Skeletal muscle satellite cell (primary cell): ENCODE measurements at regions not wholly inside any gene's neighbourhood (a gene's known extent, or its start where the extent isn't known, plus 50 kb on each side); places are given as distances from the start of the nearest gene placed in this dataset.

ENCODE experiments used
- H3K27me3 ChIP-seq: 2 replicates; pipeline ENCODE4 v1.7.0; 2013; ENCODE audit warnings: low read length; ENCODE audit not compliant: control insufficient read depth, insufficient read depth
- H3K36me3 ChIP-seq: 2 replicates; pipeline ENCODE4 v1.7.0; 2013; ENCODE audit warnings: mild to moderate bottlenecking, control low read depth, low read length; ENCODE audit not compliant: insufficient read depth
- H3K4me1 ChIP-seq: 2 replicates; pipeline ENCODE4 v1.7.0; 2013; ENCODE audit warnings: low read length; ENCODE audit not compliant: control insufficient read depth, insufficient read depth
- H3K4me2 ChIP-seq: 2 replicates; pipeline ENCODE4 v1.7.0; 2013; ENCODE audit warnings: mild to moderate bottlenecking, low read length
- H3K4me3 ChIP-seq: 2 replicates; pipeline ENCODE4 v1.7.0; 2013; ENCODE audit warnings: low read length
- H3K9ac ChIP-seq: 2 replicates; pipeline ENCODE4 v1.7.0; 2013; ENCODE audit warnings: mild to moderate bottlenecking, low read depth, low read length, moderate library complexity
- H3K9me3 ChIP-seq: replicated peaks from 2 replicates; pipeline ENCODE4 v1.7.0; 2013; ENCODE audit warnings: mild to moderate bottlenecking, control low read depth, low read length

- Histone ChIP-seq H3K4me2 (no peak overlapping the region), H3K4me1 (no peaks in the 10 kb centered on the region), H3K4me3 (no peak overlapping the region), H3K27me3 (no peaks in the 10 kb centered on the region), H3K9me3 (no peaks in the 10 kb centered on the region), H3K36me3 (no peaks in the 10 kb centered on the region), H3K9ac (no peak overlapping the region)
Observed at GRCh38 chr14:80146941-80147340, 64.4 kb downstream of the DIO2 start.

DNA sequence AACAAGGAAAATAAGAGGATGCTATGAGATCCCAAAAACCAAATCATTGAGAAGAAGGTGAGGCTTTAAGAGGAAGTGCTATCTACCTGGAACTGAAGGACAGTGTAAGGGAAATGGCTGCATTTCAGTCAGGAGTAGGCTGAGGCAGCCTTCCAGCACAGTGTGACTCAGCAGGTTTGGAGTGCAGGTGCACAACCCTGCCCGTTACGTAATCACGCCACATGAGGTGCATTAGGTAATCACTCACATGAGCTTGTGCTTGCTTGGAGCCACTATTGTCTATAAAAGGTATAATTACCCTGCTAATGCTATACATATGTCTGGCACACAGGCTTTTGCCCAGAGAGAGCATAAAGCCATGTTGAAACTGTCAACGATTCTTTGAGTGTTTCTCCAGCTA lies 74.9 kb downstream of the DIO2 start:
- no peak overlapping the region for H3K9ac ChIP-seq
- no peaks in the 10 kb centered on the region for H3K4me1 ChIP-seq
- H3K27me3 ChIP-seq: no peaks in the 10 kb centered on the region
- H3K36me3 ChIP-seq: no peaks in the 10 kb centered on the region
- H3K4me2 ChIP-seq: no peak overlapping the region
- no peaks in the 10 kb centered on the region for H3K9me3 ChIP-seq
- H3K4me3 ChIP-seq: no peak overlapping the region

DNA sequence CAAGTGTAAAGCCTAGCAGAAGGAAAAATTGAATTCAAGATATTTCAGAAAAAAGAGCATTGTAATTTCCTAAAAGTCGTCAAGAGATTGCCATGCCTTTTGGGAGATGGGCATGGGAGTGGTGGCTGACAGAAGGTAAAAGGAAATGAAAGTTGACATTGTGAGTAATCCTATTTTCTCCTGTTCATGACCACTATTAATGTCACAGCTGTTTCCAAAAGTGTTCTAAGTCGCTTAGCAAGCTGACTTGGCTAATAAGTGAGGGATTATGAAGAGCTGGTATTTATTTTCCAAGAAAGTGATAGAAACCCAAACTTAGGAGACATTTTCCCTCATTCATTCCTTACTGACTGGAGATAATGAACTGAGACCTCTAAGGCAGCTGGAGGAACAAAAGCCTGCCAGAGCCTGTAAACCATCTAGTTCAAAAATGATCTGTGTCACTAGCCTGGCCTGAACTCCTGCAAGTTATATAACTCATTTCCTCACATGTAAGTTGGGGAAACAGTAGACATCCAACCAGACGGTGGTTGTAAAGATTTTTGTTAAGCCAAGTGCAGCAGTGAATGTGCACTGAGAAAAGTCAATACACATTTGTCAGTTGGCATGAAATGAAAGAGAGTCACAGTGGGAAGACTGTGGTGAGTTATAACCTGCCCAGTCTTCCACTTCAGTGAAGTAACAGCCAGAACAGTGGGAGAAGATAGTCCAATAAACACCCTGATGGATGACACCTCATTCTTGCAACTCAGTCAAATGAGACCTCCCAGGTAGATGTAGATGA lies 75.8 kb downstream of the DIO2 start:
- H3K9ac ChIP-seq: no peak overlapping the region
- H3K27me3 ChIP-seq: no peaks in the 10 kb centered on the region
- H3K4me2 ChIP-seq: no peak overlapping the region
- H3K4me1 ChIP-seq: no peaks in the 10 kb centered on the region
- H3K4me3 ChIP-seq: no peak overlapping the region
- H3K36me3 ChIP-seq: no peaks in the 10 kb centered on the region
- H3K9me3 ChIP-seq: no peaks in the 10 kb centered on the region

GRCh38 chr14:80134321-80134720 lies 77.0 kb downstream of the DIO2 start:
- no peaks in the 10 kb centered on the region for H3K36me3 ChIP-seq
- no peaks in the 10 kb centered on the region for H3K4me1 ChIP-seq
- H3K4me2 ChIP-seq: no peak overlapping the region
- H3K4me3 ChIP-seq: no peak overlapping the region
- H3K9me3 ChIP-seq: no peaks in the 10 kb centered on the region
- no peak overlapping the region for H3K9ac ChIP-seq
- no peaks in the 10 kb centered on the region for H3K27me3 ChIP-seq

DNA sequence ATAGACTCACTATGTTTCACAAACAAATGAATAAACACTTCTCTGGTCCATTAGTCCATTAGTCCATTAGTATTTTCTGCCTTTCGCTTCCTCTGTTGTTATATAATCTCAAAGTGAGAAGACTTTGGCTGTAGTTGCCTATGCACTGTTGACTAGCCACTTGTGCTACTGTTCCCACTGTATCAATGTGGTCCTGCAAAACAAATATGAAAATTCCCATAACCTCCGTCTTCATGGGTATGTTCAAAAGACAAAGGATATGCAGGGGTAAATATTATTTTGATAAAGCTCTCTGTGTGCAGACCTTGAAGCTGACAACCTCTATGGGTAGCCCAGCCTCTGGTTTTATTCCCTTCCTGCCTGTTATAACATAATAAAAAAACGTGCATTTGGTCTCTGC lies 77.8 kb downstream of the DIO2 start:
- no peak overlapping the region for H3K9ac ChIP-seq
- no peaks in the 10 kb centered on the region for H3K4me1 ChIP-seq
- no peak overlapping the region for H3K4me2 ChIP-seq
- H3K36me3 ChIP-seq: no peaks in the 10 kb centered on the region
- H3K9me3 ChIP-seq: no peaks in the 10 kb centered on the region
- no peak overlapping the region for H3K4me3 ChIP-seq
- H3K27me3 ChIP-seq: no peaks in the 10 kb centered on the region

DNA sequence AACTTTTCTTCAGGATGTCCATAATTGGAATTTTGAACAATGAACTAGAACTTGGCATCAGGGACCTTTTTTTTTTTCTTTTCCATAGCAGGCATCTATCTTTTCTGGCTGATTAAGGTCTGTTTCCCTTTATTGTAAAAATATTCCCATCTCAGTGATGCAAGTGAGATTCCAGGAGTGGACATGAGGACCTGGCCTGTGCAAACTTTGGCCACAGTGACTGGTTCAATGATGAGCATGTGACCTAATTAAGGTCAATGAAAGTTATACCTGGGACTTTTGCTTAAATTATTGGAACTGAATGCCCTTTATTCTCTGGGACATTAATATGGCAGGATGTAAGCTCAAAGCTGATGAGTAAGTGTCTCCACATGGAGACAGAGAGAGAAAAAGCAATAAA lies 83.8 kb downstream of the DIO2 start:
- Histone ChIP-seq H3K4me2 (no peak overlapping the region), H3K4me1 (no peaks in the 10 kb centered on the region), H3K36me3 (no peaks in the 10 kb centered on the region), H3K9me3 (no peaks in the 10 kb centered on the region), H3K4me3 (no peak overlapping the region), H3K9ac (no peak overlapping the region), H3K27me3 (no peaks in the 10 kb centered on the region)

DNA sequence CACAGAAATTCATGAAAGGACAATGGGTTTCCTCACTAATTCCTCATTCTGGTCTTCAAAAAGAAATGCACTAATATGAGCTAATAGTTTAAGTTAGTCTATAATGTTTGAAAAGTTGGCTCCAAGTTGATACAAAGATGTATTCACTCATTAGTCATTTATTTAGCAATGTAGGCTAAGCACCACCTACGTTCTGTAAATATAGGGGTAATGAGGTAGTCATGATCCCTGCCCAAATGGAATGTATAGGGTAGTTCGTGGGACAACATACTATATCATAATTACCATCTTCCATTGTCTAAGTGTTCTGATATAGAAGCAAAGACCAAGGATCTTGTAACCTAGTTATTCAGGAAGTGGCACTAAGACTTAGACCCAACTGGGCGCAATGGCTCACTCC lies 86.5 kb downstream of the DIO2 start:
- no peak overlapping the region for H3K9ac ChIP-seq
- H3K4me3 ChIP-seq: no peak overlapping the region
- H3K36me3 ChIP-seq: no peaks in the 10 kb centered on the region
- no peaks in the 10 kb centered on the region for H3K27me3 ChIP-seq
- no peaks in the 10 kb centered on the region for H3K9me3 ChIP-seq
- no peaks in the 10 kb centered on the region for H3K4me1 ChIP-seq
- H3K4me2 ChIP-seq: no peak overlapping the region

DNA sequence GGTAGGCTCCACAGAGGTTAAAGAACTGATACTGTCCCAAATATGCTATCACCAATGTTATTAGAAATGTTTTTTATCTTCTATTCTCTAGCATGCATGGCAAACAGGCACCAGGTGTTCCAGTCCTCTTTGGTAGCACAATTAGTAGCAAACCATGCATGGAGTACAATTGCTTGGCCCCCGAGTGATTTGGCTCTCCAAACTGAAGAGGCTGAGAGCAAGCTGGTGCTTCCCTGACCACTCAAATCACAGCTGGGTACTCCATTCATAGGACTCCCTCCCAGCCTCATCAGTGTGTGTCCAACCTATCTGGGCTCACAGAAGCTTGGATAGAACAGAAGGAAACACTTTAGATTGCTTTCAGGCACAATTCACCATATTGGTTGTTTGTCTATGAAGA lies 93.4 kb downstream of the DIO2 start:
- Histone ChIP-seq H3K4me3 (no peak overlapping the region), H3K4me1 (no peaks in the 10 kb centered on the region), H3K4me2 (no peak overlapping the region), H3K9ac (no peak overlapping the region), H3K9me3 (no peaks in the 10 kb centered on the region), H3K27me3 (no peaks in the 10 kb centered on the region), H3K36me3 (no peaks in the 10 kb centered on the region)

DNA sequence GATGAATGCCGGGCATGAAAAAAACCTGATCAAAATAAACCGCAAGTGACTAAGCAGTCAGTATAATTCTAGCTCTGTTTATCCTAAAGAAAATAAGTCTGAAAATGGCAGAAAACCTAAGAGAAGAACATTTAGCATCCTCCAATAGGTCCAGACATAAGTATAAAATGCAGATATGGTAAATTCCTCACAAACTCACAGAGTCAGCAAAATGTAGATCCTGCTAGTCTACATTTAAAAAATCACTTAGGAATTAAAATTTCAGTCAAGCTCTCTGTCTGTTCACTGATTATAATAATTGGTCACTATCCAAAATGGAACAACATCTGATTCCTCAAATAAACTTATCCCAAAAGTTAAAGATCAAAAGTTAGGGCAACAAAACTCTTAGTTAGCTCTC lies 95.1 kb downstream of the DIO2 start:
- no peaks in the 10 kb centered on the region for H3K36me3 ChIP-seq
- no peaks in the 10 kb centered on the region for H3K9me3 ChIP-seq
- H3K4me2 ChIP-seq: no peak overlapping the region
- H3K4me1 ChIP-seq: no peaks in the 10 kb centered on the region
- H3K4me3 ChIP-seq: no peak overlapping the region
- H3K9ac ChIP-seq: no peak overlapping the region
- peaks cover 2% of the 10 kb centered on the region for H3K27me3 ChIP-seq

- no peak overlapping the region for H3K4me2 ChIP-seq
- no peaks in the 10 kb centered on the region for H3K4me1 ChIP-seq
- no peak overlapping the region for H3K4me3 ChIP-seq
- no peak overlapping the region for H3K9ac ChIP-seq
- H3K27me3 ChIP-seq: peaks cover 2% of the 10 kb centered on the region
- no peaks in the 10 kb centered on the region for H3K36me3 ChIP-seq
- no peaks in the 10 kb centered on the region for H3K9me3 ChIP-seq
Observed at GRCh38 chr14:80110721-80111120, 100.6 kb downstream of the DIO2 start.

- no peaks in the 10 kb centered on the region for H3K9me3 ChIP-seq
- no peaks in the 10 kb centered on the region for H3K36me3 ChIP-seq
- H3K4me1 ChIP-seq: no peaks in the 10 kb centered on the region
- no peak overlapping the region for H3K4me2 ChIP-seq
- no peak overlapping the region for H3K9ac ChIP-seq
- no peak overlapping the region for H3K4me3 ChIP-seq
- peaks cover 2% of the 10 kb centered on the region for H3K27me3 ChIP-seq
Observed at GRCh38 chr14:80109055-80109454, 102.2 kb downstream of the DIO2 start.

DNA sequence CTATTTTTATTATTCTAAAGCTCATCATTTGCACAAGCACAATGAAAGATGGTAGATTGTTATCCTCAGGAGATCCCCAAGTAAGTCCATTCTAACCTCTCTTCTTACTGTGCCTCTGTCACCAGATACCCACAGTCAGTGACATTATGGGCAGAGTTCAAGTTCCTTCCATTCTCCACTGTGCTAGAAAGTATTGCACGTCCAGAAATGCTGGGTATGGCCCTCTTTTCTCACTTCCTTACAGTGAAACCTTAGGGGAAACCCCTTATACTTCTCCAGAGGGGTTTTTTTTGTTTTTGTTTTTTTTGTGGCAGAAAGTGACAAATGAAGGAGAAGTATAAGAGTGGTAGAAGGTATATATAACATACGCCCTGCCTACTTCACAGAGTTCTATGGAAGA lies 102.9 kb downstream of the DIO2 start:
- H3K4me2 ChIP-seq: no peak overlapping the region
- H3K9me3 ChIP-seq: no peaks in the 10 kb centered on the region
- no peak overlapping the region for H3K4me3 ChIP-seq
- no peak overlapping the region for H3K9ac ChIP-seq
- H3K36me3 ChIP-seq: no peaks in the 10 kb centered on the region
- peaks cover 2% of the 10 kb centered on the region for H3K27me3 ChIP-seq
- H3K4me1 ChIP-seq: no peaks in the 10 kb centered on the region
